ENCODE measurements at regions not wholly inside any gene's neighbourhood (a gene's known extent, or its start where the extent isn't known, plus 50 kb on each side); places are given as distances from the start of the nearest gene placed in this dataset.

DNA sequence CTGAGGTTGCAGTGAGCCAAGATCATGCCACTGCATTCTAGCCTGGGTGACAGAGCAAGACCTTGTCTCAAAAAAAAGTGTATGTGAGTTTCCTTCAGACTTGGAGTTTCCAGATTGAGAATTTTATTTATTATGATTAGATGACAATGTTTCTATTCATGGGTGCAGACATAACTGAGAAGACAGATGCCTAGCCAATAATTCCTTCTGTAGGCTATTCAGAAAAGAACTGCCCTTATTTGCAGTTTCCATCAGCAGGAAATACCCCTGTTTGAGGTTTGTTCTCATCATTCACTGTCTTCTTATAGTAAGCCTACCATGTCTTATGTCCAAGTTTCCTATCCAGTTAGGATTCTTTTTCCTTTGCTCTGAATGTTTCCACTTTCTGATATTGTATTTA is 269.0 kb downstream of the KTN1 start:
- TF ChIP-seq, protein P1, sequence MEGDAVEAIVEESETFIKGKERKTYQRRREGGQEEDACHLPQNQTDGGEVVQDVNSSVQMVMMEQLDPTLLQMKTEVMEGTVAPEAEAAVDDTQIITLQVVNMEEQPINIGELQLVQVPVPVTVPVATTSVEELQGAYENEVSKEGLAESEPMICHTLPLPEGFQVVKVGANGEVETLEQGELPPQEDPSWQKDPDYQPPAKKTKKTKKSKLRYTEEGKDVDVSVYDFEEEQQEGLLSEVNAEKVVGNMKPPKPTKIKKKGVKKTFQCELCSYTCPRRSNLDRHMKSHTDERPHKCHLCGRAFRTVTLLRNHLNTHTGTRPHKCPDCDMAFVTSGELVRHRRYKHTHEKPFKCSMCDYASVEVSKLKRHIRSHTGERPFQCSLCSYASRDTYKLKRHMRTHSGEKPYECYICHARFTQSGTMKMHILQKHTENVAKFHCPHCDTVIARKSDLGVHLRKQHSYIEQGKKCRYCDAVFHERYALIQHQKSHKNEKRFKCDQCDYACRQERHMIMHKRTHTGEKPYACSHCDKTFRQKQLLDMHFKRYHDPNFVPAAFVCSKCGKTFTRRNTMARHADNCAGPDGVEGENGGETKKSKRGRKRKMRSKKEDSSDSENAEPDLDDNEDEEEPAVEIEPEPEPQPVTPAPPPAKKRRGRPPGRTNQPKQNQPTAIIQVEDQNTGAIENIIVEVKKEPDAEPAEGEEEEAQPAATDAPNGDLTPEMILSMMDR (IDR thresholded peaks at IDR 0.05), result no peak
- no peak for TF ChIP-seq POLR2A (IDR thresholded peaks at IDR 0.05)

Data from thyroid gland (tissue), 4 donors.